Upper lobe of right lung (tissue), 1 donor: ENCODE measurements at regions not wholly inside any gene's neighbourhood (a gene's known extent, or its start where the extent isn't known, plus 50 kb on each side); places are given as distances from the start of the nearest gene placed in this dataset.

Experiments used
- ATAC-seq: fragments of 200-7000 bp; cut with Tn5 transposase; one replicate; pipeline ENCODE4 v1.9.1; 2020; ENCODE audit warnings: mild to moderate bottlenecking, moderate library complexity
- DNase-seq: peaks from one replicate; pipeline ENCODE4 v3.0.0-alpha.2; 2020
- H3K27ac ChIP-seq: fragments of 200-600 bp; one replicate; pipeline ENCODE4 v1.8.0; 2022
- H3K27me3 ChIP-seq: fragments of 200-600 bp; one replicate; pipeline ENCODE4 v1.8.0; 2022; ENCODE audit warnings: mild to moderate bottlenecking
- H3K36me3 ChIP-seq: fragments of 200-600 bp; one replicate; pipeline ENCODE4 v1.8.0; 2022
- H3K4me1 ChIP-seq: fragments of 200-600 bp; one replicate; pipeline ENCODE4 v1.8.0; 2022
- H3K4me3 ChIP-seq: fragments of 200-600 bp; one replicate; pipeline ENCODE4 v1.8.0; 2022; ENCODE audit warnings: mild to moderate bottlenecking
- H3K9me3 ChIP-seq: fragments of 200-600 bp; one replicate; pipeline ENCODE4 v1.8.0; 2022
- CTCF ChIP-seq: fragments of 200-600 bp; IDR thresholded peaks from one replicate; pipeline ENCODE4 v1.8.0; 2022; ENCODE audit warnings: antibody characterized with exemption
- intact Hi-C: fragments of 100-400 bp; cut with DNase I; formaldehyde crosslinking; loops from one replicate; pipeline ENCODE4 v1.11.0; 2022
- donor health status: DM: no; HTN: yes; CAD: no; lungs with severe emphysema.

GRCh38 chr2:875687-876615 is 74.7 kb upstream of the SNTG2 start:
- Histone ChIP-seq H3K9me3 (no peaks in the 10 kb centered on the region), H3K27me3 (peaks cover 12% of the 10 kb centered on the region), H3K36me3 (no peaks in the 10 kb centered on the region), H3K4me3 (no peak overlapping the region), H3K4me1 (no peaks in the 10 kb centered on the region), H3K27ac (no peak overlapping the region)
- no peak for TF ChIP-seq CTCF
- DNase-seq: no peak
- intact Hi-C loops: no loop called here
- ATAC-seq: no peak

GRCh38 chr2:873651-874580 is 76.7 kb upstream of the SNTG2 start:
- ATAC-seq: no peak
- H3K4me3 ChIP-seq: no peak overlapping the region
- TF ChIP-seq CTCF: no peak
- H3K36me3 ChIP-seq: no peaks in the 10 kb centered on the region
- H3K4me1 ChIP-seq: no peaks in the 10 kb centered on the region
- intact Hi-C loops: no loop called here
- no peak overlapping the region for H3K27ac ChIP-seq
- H3K27me3 ChIP-seq: peaks cover 24% of the 10 kb centered on the region
- no peaks in the 10 kb centered on the region for H3K9me3 ChIP-seq
- DNase-seq: peak; percentile 44

- no peaks in the 10 kb centered on the region for H3K9me3 ChIP-seq
- H3K4me1 ChIP-seq: no peaks in the 10 kb centered on the region
- intact Hi-C loops: no loop called here
- no peaks in the 10 kb centered on the region for H3K36me3 ChIP-seq
- no peak overlapping the region for H3K27ac ChIP-seq
- no peak for ATAC-seq
- H3K4me3 ChIP-seq: no peak overlapping the region
- H3K27me3 ChIP-seq: peaks cover 24% of the 10 kb centered on the region
- DNase-seq: no peak
- no peak for TF ChIP-seq CTCF
Observed at GRCh38 chr2:873027-873426, 77.6 kb upstream of the SNTG2 start.

- no peak for ATAC-seq
- TF ChIP-seq CTCF: no peak
- peak; percentile 59 for DNase-seq
- no peaks in the 10 kb centered on the region for H3K9me3 ChIP-seq
- no peaks in the 10 kb centered on the region for H3K4me1 ChIP-seq
- H3K4me3 ChIP-seq: no peak overlapping the region
- H3K36me3 ChIP-seq: no peaks in the 10 kb centered on the region
- intact Hi-C loops: no loop called here
- no peak overlapping the region for H3K27ac ChIP-seq
- H3K27me3 ChIP-seq: peaks cover 24% of the 10 kb centered on the region
Observed at GRCh38 chr2:871926-872680, 78.5 kb upstream of the SNTG2 start.

GRCh38 chr2:871175-871727 is 79.4 kb upstream of the SNTG2 start:
- DNase-seq (peak; percentile 36), ATAC-seq (no peak)
- no peaks in the 10 kb centered on the region for H3K9me3 ChIP-seq
- H3K36me3 ChIP-seq: no peaks in the 10 kb centered on the region
- H3K27ac ChIP-seq: no peak overlapping the region
- peaks cover 24% of the 10 kb centered on the region for H3K27me3 ChIP-seq
- TF ChIP-seq CTCF: no peak
- H3K4me3 ChIP-seq: no peak overlapping the region
- intact Hi-C loops: no loop called here
- H3K4me1 ChIP-seq: no peaks in the 10 kb centered on the region
